ENCODE measurements at regions not wholly inside any gene's neighbourhood (a gene's known extent, or its start where the extent isn't known, plus 50 kb on each side); places are given as distances from the start of the nearest gene placed in this dataset.

DNA sequence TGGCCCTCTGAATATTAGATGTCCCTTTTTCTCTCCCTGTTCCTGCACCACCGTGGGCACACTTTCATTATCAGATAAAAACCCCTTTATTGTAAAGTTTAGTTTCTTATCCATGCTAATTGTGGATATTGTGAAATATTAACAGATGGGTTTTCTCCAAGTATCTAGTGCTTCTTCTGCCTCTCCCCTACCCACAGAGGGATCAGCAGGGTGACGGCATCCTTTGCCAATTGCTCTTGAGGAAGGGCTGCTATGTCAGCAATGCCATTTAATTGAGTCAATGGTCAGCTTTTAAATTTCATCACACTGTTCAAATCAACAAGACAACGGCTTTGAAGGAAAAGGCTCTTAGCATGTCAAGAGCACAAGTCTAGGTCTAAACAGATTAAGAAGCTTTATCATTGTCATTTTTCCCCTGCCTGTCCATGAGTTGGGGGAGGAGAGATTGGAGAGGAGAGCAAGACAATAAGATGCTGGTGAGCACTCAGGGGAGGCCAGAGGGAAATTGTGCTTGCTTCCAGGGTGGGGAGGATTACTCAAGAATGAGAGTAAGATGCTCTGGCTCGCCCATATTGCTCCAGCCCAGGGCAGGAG is 443.0 kb upstream of the CCL2 start:
- WGBS, 2 experiments: 73 to 80% methylated on average over 3 of the region's 4 CpGs
- H3K4me1 ChIP-seq (ENCODE audit: control insufficient read depth, insufficient read depth, low read length): peaks cover 14% of the 10 kb centered on the region
- no peaks in the 10 kb centered on the region for H3K27me3 ChIP-seq (ENCODE audit: control insufficient read depth, insufficient read depth, low read length, poor library complexity, severe bottlenecking)
- H3K9me3 ChIP-seq (ENCODE audit: control insufficient read depth, low read length): no peaks in the 10 kb centered on the region
- no peaks in the 10 kb centered on the region for H3K36me3 ChIP-seq (ENCODE audit: control insufficient read depth, insufficient read depth, low read length)
- no peak overlapping the region for H3K4me3 ChIP-seq (ENCODE audit: insufficient read depth, low read depth, low read length)
- H3K27ac ChIP-seq (ENCODE audit: insufficient read depth, low read depth, low read length, poor library complexity, severe bottlenecking): no peak overlapping the region

DNA sequence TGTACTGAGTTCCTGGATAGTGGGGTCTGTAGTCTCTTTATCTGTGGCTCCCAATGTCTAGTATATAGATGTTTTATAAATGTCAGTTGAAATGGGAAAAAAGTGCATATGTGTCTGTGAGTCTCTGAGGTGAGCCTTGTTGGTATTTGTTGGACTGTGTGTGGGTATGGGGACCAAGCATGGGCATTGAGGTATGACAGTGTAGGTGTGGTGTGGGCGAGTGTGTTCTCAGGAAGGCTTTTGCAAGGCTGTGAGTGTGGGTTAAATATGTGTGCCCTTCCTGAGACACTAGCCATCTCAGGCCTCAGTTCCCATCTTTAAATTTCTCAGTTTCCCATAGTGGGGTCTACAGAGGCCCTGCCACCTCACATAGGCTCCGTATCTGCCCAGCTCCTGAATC is 440.2 kb upstream of the CCL2 start:
- Histone ChIP-seq H3K27me3 (ENCODE audit: control insufficient read depth, insufficient read depth, low read length, poor library complexity, severe bottlenecking) (no peaks in the 10 kb centered on the region), H3K9me3 (ENCODE audit: control insufficient read depth, low read length) (no peaks in the 10 kb centered on the region), H3K27ac (ENCODE audit: insufficient read depth, low read depth, low read length, poor library complexity, severe bottlenecking) (no peak overlapping the region), H3K36me3 (ENCODE audit: control insufficient read depth, insufficient read depth, low read length) (no peaks in the 10 kb centered on the region), H3K4me1 (ENCODE audit: control insufficient read depth, insufficient read depth, low read length) (peaks cover 14% of the 10 kb centered on the region), H3K4me3 (ENCODE audit: insufficient read depth, low read depth, low read length) (no peak overlapping the region)
- 84 to 91% methylated on average over 2 of the region's 2 CpGs for WGBS, 2 experiments

DNA sequence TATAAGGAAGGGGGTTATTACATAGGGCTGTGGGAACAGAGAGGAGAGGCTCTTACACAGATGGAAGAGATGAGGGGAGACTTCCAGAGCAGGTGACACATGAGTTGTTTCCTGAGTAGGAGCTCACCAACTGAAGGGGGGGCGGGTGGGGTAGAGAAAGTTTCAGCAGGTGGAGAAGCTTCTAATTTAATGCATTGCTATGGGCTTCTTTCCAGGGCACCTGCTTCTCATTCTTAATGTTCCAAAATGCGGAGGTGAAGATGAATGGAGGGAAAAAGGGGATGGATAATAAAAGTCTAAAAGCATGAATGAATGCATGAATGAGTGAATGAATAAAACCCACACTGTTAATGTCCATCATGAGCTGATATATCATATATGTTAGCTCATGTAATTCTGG is 439.0 kb upstream of the CCL2 start:
- Histone ChIP-seq H3K4me1 (ENCODE audit: control insufficient read depth, insufficient read depth, low read length) (peaks cover 12% of the 10 kb centered on the region), H3K4me3 (ENCODE audit: insufficient read depth, low read depth, low read length) (no peak overlapping the region), H3K27me3 (ENCODE audit: control insufficient read depth, insufficient read depth, low read length, poor library complexity, severe bottlenecking) (no peaks in the 10 kb centered on the region), H3K27ac (ENCODE audit: insufficient read depth, low read depth, low read length, poor library complexity, severe bottlenecking) (no peak overlapping the region), H3K9me3 (ENCODE audit: control insufficient read depth, low read length) (no peaks in the 10 kb centered on the region), H3K36me3 (ENCODE audit: control insufficient read depth, insufficient read depth, low read length) (no peaks in the 10 kb centered on the region)
- WGBS, 2 experiments: 94 to 100% methylated on average over 2 of the region's 2 CpGs

DNA sequence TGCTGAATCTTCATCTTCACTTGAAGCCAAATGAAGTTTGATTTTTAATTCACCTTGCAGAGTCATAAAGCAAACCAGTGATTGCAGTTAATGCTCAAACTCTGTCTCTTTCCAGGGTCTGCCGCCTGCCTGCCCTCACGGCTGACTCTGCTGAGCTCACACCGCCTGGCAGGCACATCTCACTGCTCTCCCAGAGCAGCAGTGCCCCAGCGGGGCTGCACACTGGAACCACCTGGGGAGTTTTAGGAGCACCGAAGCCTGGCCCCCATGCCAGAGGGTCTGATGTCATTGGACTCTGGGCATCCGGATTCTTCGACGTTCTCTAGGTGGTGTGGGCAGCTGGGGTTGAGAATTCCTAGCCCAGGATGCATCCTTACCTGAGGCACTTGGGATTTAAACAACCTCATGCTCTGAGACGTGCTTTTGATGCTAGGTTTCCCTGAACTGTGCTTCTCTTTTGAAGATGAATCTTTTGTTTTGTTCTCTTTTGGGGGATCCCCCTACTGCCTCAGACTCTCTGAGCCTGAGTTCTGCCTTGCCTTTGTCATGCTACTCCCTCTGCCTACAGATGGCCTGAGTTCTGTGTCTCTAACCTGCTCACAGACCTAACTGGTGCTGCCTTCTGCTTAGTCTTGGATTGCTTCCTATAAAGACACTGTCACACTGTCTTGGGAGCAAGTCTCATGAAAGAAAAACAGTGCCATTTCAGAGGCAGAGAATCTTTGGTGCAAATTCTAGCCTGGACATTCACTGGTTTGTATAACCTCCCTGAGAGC is 438.1 kb upstream of the CCL2 start:
- H3K36me3 ChIP-seq (ENCODE audit: control insufficient read depth, insufficient read depth, low read length): no peaks in the 10 kb centered on the region
- no peak overlapping the region for H3K27ac ChIP-seq (ENCODE audit: insufficient read depth, low read depth, low read length, poor library complexity, severe bottlenecking)
- H3K4me3 ChIP-seq (ENCODE audit: insufficient read depth, low read depth, low read length): no peak overlapping the region
- H3K9me3 ChIP-seq (ENCODE audit: control insufficient read depth, low read length): no peaks in the 10 kb centered on the region
- WGBS, 2 experiments: 78% methylated on average over 9 of the region's 9 CpGs
- H3K27me3 ChIP-seq (ENCODE audit: control insufficient read depth, insufficient read depth, low read length, poor library complexity, severe bottlenecking): no peaks in the 10 kb centered on the region
- H3K4me1 ChIP-seq (ENCODE audit: control insufficient read depth, insufficient read depth, low read length): peaks cover 4% of the 10 kb centered on the region

GRCh38 chr17:33819539-33819938 is 435.5 kb upstream of the CCL2 start:
- H3K27ac ChIP-seq (ENCODE audit: insufficient read depth, low read depth, low read length, poor library complexity, severe bottlenecking): no peak overlapping the region
- H3K9me3 ChIP-seq (ENCODE audit: control insufficient read depth, low read length): no peaks in the 10 kb centered on the region
- H3K4me1 ChIP-seq (ENCODE audit: control insufficient read depth, insufficient read depth, low read length): no peaks in the 10 kb centered on the region
- H3K4me3 ChIP-seq (ENCODE audit: insufficient read depth, low read depth, low read length): no peak overlapping the region
- 91% methylated on average over 4 of the region's 4 CpGs for WGBS, 2 experiments
- H3K36me3 ChIP-seq (ENCODE audit: control insufficient read depth, insufficient read depth, low read length): no peaks in the 10 kb centered on the region
- H3K27me3 ChIP-seq (ENCODE audit: control insufficient read depth, insufficient read depth, low read length, poor library complexity, severe bottlenecking): no peaks in the 10 kb centered on the region

- H3K9me3 ChIP-seq (ENCODE audit: control insufficient read depth, low read length): no peaks in the 10 kb centered on the region
- 50% methylated on average over 2 of the region's 2 CpGs for WGBS, 2 experiments
- no peaks in the 10 kb centered on the region for H3K27me3 ChIP-seq (ENCODE audit: control insufficient read depth, insufficient read depth, low read length, poor library complexity, severe bottlenecking)
- no peak overlapping the region for H3K27ac ChIP-seq (ENCODE audit: insufficient read depth, low read depth, low read length, poor library complexity, severe bottlenecking)
- no peaks in the 10 kb centered on the region for H3K36me3 ChIP-seq (ENCODE audit: control insufficient read depth, insufficient read depth, low read length)
- no peaks in the 10 kb centered on the region for H3K4me1 ChIP-seq (ENCODE audit: control insufficient read depth, insufficient read depth, low read length)
- H3K4me3 ChIP-seq (ENCODE audit: insufficient read depth, low read depth, low read length): no peak overlapping the region
Measured at GRCh38 chr17:33832262-33832661, 422.8 kb upstream of the CCL2 start.

- Histone ChIP-seq H3K36me3 (ENCODE audit: control insufficient read depth, insufficient read depth, low read length) (no peaks in the 10 kb centered on the region), H3K4me3 (ENCODE audit: insufficient read depth, low read depth, low read length) (no peak overlapping the region), H3K9me3 (ENCODE audit: control insufficient read depth, low read length) (no peaks in the 10 kb centered on the region), H3K4me1 (ENCODE audit: control insufficient read depth, insufficient read depth, low read length) (no peaks in the 10 kb centered on the region), H3K27ac (ENCODE audit: insufficient read depth, low read depth, low read length, poor library complexity, severe bottlenecking) (no peak overlapping the region), H3K27me3 (ENCODE audit: control insufficient read depth, insufficient read depth, low read length, poor library complexity, severe bottlenecking) (no peaks in the 10 kb centered on the region)
Measured at GRCh38 chr17:33837281-33837680, 417.8 kb upstream of the CCL2 start.

- Histone ChIP-seq H3K9me3 (ENCODE audit: control insufficient read depth, low read length) (no peaks in the 10 kb centered on the region), H3K4me3 (ENCODE audit: insufficient read depth, low read depth, low read length) (no peak overlapping the region), H3K36me3 (ENCODE audit: control insufficient read depth, insufficient read depth, low read length) (no peaks in the 10 kb centered on the region), H3K27ac (ENCODE audit: insufficient read depth, low read depth, low read length, poor library complexity, severe bottlenecking) (no peak overlapping the region), H3K4me1 (ENCODE audit: control insufficient read depth, insufficient read depth, low read length) (no peaks in the 10 kb centered on the region), H3K27me3 (ENCODE audit: control insufficient read depth, insufficient read depth, low read length, poor library complexity, severe bottlenecking) (no peaks in the 10 kb centered on the region)
- 90 to 96% methylated on average over 2 of the region's 2 CpGs for WGBS, 2 experiments
Measured at GRCh38 chr17:33838281-33838680, 416.8 kb upstream of the CCL2 start.

GRCh38 chr17:33847900-33848299 is 407.2 kb upstream of the CCL2 start:
- Histone ChIP-seq H3K36me3 (ENCODE audit: control insufficient read depth, insufficient read depth, low read length) (no peaks in the 10 kb centered on the region), H3K27me3 (ENCODE audit: control insufficient read depth, insufficient read depth, low read length, poor library complexity, severe bottlenecking) (no peaks in the 10 kb centered on the region), H3K4me1 (ENCODE audit: control insufficient read depth, insufficient read depth, low read length) (no peaks in the 10 kb centered on the region), H3K4me3 (ENCODE audit: insufficient read depth, low read depth, low read length) (no peak overlapping the region), H3K9me3 (ENCODE audit: control insufficient read depth, low read length) (no peaks in the 10 kb centered on the region), H3K27ac (ENCODE audit: insufficient read depth, low read depth, low read length, poor library complexity, severe bottlenecking) (no peak overlapping the region)
- WGBS, 2 experiments: 76 to 82% methylated on average over 4 of the region's 4 CpGs

- Histone ChIP-seq H3K27me3 (ENCODE audit: control insufficient read depth, insufficient read depth, low read length, poor library complexity, severe bottlenecking) (no peaks in the 10 kb centered on the region), H3K36me3 (ENCODE audit: control insufficient read depth, insufficient read depth, low read length) (no peaks in the 10 kb centered on the region), H3K4me3 (ENCODE audit: insufficient read depth, low read depth, low read length) (no peak overlapping the region), H3K9me3 (ENCODE audit: control insufficient read depth, low read length) (no peaks in the 10 kb centered on the region), H3K27ac (ENCODE audit: insufficient read depth, low read depth, low read length, poor library complexity, severe bottlenecking) (no peak overlapping the region), H3K4me1 (ENCODE audit: control insufficient read depth, insufficient read depth, low read length) (no peaks in the 10 kb centered on the region)
- whole genome bisulfite sequencing, 2 experiments: 90 to 95% methylated on average over 3 of the region's 3 CpGs
Measured at GRCh38 chr17:33848433-33848832, 406.7 kb upstream of the CCL2 start.
